Activated CD8-positive, alpha-beta T cell treated with anti-CD3 and anti-CD28 coated beads for 36 hours (primary cell): ENCODE measurements at regions not wholly inside any gene's neighbourhood (a gene's known extent, or its start where the extent isn't known, plus 50 kb on each side); places are given as distances from the start of the nearest gene placed in this dataset.

Experiments used
- ATAC-seq: fragments of 200-7000 bp; cut with Tn5 transposase; one replicate; pipeline ENCODE4 v1.10.0; 2021; ENCODE audit warnings: mild to moderate bottlenecking, moderate library complexity
- CTCF ChIA-PET: fragments of 350-600 bp; sonication (Branson Sonifier 250); formaldehyde crosslinking; loops from one replicate; lab custom pipeline; 2021; ENCODE audit warnings: antibody characterized with exemption; lab: Charles Lee
- POLR2A ChIA-PET: fragments of 350-600 bp; sonication (Branson Sonifier 250); formaldehyde crosslinking; loops from one replicate; lab custom pipeline; 2021; ENCODE audit warnings: antibody characterized with exemption; lab: Charles Lee
- DNase-seq: peaks from one replicate; pipeline ENCODE4 v3.0.0-alpha.2; 2020
- H3K27ac Mint-ChIP-seq: one replicate; pipeline ENCODE4 v1.8.0; 2021; ENCODE audit warnings: mild to moderate bottlenecking, mixed read lengths
- H3K27me3 Mint-ChIP-seq: one replicate; pipeline ENCODE4 v1.8.0; 2021; ENCODE audit warnings: mixed read lengths
- H3K36me3 Mint-ChIP-seq: one replicate; pipeline ENCODE4 v1.8.0; 2021; ENCODE audit warnings: low read depth, mixed read lengths
- H3K4me1 Mint-ChIP-seq: one replicate; pipeline ENCODE4 v1.8.0; 2021; ENCODE audit warnings: low read depth, mixed read lengths
- H3K4me3 Mint-ChIP-seq: one replicate; pipeline ENCODE4 v1.8.0; 2021; ENCODE audit warnings: mild to moderate bottlenecking, moderate library complexity, mixed read lengths
- H3K9me3 Mint-ChIP-seq: one replicate; pipeline ENCODE4 v1.8.0; 2021; ENCODE audit warnings: mixed read lengths
- intact Hi-C: fragments of 100-400 bp; cut with micrococcal nuclease; formaldehyde crosslinking; loops from one replicate; pipeline ENCODE4 v1.10.0; 2022
- TF ChIP-seq, protein P1 (sequence below): fragments of 200-600 bp; IDR thresholded peaks from one replicate; pipeline ENCODE4 v1.8.0; 2022; ENCODE audit warnings: antibody characterized with exemption, mild to moderate bottlenecking

DNA sequence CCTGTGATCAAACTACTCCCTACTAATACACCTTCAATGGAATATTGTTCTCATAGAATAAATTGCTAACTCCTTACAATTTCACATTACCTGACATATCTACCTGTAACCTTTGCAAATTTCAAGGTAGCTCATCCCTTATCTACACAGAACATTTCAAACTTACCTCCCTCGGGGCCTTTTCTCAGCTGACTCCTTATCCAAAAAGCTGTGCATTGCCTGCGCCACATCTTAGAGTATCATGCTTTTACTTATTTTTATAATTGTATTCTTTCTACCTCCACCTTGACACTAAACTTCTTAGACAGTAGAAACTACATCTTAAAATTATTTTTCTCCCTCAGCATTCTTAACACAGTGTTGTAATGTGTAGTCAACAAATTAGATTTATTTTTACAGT, 198.5 kb downstream of the FBXO8 start:
- no peaks in the 10 kb centered on the region for H3K36me3 Mint-ChIP-seq
- no peak overlapping the region for H3K27ac Mint-ChIP-seq
- H3K4me1 Mint-ChIP-seq = no peaks in the 10 kb centered on the region
- CTCF ChIA-PET = no interaction called here
- no peak for DNase-seq
- POLR2A ChIA-PET = no interaction called here
- no peaks in the 10 kb centered on the region for H3K9me3 Mint-ChIP-seq
- peaks cover 3% of the 10 kb centered on the region for H3K27me3 Mint-ChIP-seq
- intact Hi-C loops = no loop called here
- no peak overlapping the region for H3K4me3 Mint-ChIP-seq
- TF ChIP-seq, protein P1, sequence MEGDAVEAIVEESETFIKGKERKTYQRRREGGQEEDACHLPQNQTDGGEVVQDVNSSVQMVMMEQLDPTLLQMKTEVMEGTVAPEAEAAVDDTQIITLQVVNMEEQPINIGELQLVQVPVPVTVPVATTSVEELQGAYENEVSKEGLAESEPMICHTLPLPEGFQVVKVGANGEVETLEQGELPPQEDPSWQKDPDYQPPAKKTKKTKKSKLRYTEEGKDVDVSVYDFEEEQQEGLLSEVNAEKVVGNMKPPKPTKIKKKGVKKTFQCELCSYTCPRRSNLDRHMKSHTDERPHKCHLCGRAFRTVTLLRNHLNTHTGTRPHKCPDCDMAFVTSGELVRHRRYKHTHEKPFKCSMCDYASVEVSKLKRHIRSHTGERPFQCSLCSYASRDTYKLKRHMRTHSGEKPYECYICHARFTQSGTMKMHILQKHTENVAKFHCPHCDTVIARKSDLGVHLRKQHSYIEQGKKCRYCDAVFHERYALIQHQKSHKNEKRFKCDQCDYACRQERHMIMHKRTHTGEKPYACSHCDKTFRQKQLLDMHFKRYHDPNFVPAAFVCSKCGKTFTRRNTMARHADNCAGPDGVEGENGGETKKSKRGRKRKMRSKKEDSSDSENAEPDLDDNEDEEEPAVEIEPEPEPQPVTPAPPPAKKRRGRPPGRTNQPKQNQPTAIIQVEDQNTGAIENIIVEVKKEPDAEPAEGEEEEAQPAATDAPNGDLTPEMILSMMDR = no peak
- no peak for ATAC-seq

DNA sequence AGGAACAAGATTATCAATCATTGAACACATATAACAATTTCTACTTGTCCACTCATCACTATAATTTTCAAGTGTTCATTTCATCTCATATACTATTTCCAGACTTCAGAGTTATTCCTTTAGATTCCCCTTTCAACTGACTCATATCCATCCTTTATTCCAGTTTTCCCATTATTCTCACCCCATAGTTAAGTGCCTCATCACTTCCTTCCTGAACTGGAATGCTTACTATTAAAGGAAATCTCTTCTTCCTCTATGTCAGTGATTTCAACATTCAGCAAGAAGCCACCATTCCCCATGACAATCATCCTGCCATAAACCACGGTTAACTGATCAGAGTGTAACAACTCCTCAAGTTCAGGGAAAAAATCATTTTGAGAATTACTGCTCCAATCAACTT, 198.9 kb downstream of the FBXO8 start:
- ChIA-PET POLR2A (no interaction called here), CTCF (no interaction called here)
- ATAC-seq (no peak), DNase-seq (no peak)
- no peak overlapping the region for H3K4me3 Mint-ChIP-seq
- TF ChIP-seq, protein P1 = no peak
- no peaks in the 10 kb centered on the region for H3K36me3 Mint-ChIP-seq
- peaks cover 3% of the 10 kb centered on the region for H3K27me3 Mint-ChIP-seq
- no peaks in the 10 kb centered on the region for H3K4me1 Mint-ChIP-seq
- intact Hi-C loops = no loop called here
- no peaks in the 10 kb centered on the region for H3K9me3 Mint-ChIP-seq
- H3K27ac Mint-ChIP-seq = no peak overlapping the region

DNA sequence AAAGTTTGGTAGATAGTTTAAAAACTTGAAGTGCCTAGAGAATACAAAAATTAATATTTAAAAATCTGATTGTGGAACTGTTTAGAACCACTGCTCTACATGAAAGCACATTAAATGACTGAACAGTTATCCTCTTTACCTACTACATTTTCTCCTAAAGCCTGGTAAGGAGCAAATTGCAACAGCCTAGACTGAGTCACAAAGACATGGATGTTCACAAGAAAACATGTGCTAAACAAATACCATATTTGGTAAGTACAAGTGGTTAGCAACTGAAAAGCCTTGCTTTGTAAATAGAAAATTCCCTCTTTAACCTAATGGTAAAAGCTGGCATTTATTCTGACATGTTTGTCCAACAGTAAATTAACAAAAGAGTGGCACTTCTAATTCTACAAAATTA, 203.1 kb downstream of the FBXO8 start:
- Mint-ChIP-seq H3K27me3 (no peaks in the 10 kb centered on the region), H3K27ac (no peak overlapping the region), H3K36me3 (no peaks in the 10 kb centered on the region), H3K9me3 (no peaks in the 10 kb centered on the region), H3K4me1 (no peaks in the 10 kb centered on the region), H3K4me3 (no peak overlapping the region)
- ChIA-PET POLR2A (no interaction called here), CTCF (no interaction called here)
- ATAC-seq = no peak
- no peak for DNase-seq
- intact Hi-C loops = no loop called here
- TF ChIP-seq, protein P1 = no peak

DNA sequence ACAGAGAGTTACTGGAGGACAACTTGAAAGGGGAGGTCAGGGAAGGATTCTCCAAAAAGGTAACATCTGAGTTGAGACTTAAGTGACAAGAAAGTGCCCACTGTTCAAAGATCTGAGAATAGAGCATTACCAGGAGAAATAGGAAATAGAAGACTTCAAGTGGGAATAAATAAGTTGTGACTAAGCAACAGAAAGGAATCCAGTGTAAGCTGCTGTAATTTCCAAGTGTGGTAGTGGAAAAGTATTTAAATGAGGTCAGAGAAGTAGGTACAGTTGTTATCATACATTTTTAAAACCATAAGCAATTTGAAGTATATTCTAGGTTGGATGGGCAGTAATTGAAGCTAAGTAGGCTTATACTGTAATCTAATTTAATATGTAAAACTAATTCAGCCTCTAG, 211.9 kb downstream of the FBXO8 start:
- DNase-seq (no peak), ATAC-seq (no peak)
- Mint-ChIP-seq H3K27me3 (peaks cover 3% of the 10 kb centered on the region), H3K4me1 (no peaks in the 10 kb centered on the region), H3K4me3 (no peak overlapping the region), H3K9me3 (no peaks in the 10 kb centered on the region), H3K36me3 (no peaks in the 10 kb centered on the region), H3K27ac (no peak overlapping the region)
- TF ChIP-seq, protein P1 = no peak
- ChIA-PET CTCF (no interaction called here), POLR2A (no interaction called here)
- intact Hi-C loops = no loop called here

DNA sequence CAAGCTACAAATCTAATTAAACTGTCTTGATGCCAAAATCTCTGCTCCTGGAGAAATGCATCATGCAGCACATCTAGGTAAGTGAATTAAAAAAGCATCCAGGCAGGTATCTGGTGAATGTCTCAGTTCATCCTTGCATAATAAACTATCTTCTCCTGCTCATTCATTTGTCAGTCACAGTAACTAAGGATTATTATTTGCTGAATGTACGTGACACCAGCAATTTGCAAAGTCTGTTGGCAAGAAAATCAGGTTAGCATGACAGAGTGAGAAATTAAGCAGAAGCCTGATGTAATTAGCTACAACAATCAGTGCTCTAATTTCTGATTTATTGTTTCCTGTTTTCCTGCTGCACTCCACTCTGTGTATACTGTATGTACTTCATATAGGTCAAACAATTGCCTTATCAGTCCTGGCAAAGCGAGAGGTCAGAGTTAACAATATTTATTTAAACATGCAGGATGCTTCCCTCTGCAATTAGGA, 213.6 kb downstream of the FBXO8 start:
- no peak overlapping the region for H3K4me3 Mint-ChIP-seq
- H3K27ac Mint-ChIP-seq = no peak overlapping the region
- ChIA-PET POLR2A (no interaction called here), CTCF (no interaction called here)
- TF ChIP-seq, protein P1 = no peak
- ATAC-seq = no peak
- H3K9me3 Mint-ChIP-seq = no peaks in the 10 kb centered on the region
- no peak for DNase-seq
- H3K4me1 Mint-ChIP-seq = no peaks in the 10 kb centered on the region
- peaks cover 3% of the 10 kb centered on the region for H3K27me3 Mint-ChIP-seq
- intact Hi-C loops = no loop called here
- H3K36me3 Mint-ChIP-seq = no peaks in the 10 kb centered on the region
